GM23248 (cell line): ENCODE measurements at regions not wholly inside any gene's neighbourhood (a gene's known extent, or its start where the extent isn't known, plus 50 kb on each side); places are given as distances from the start of the nearest gene placed in this dataset.

Source experiments
- EZH2 ChIP-seq: fragments of 200-600 bp; sonication (generic); IDR thresholded peaks from 2 replicates; pipeline ENCODE4 v1.6.1; 2018; ENCODE audit warnings: antibody characterized with exemption, mild to moderate bottlenecking; ENCODE audit not compliant: insufficient read depth, poor library complexity, severe bottlenecking
- EZH2phosphoT487 ChIP-seq: fragments of 200-600 bp; sonication (generic); IDR thresholded peaks from 2 replicates; pipeline ENCODE4 v1.6.1; 2018; ENCODE audit warnings: antibody characterized with exemption, moderate library complexity, mild to moderate bottlenecking, low read depth; ENCODE audit not compliant: insufficient read depth

- TF ChIP-seq EZH2, result no peak
- TF ChIP-seq EZH2phosphoT487, result no peak
These were observed 269.3 kb upstream of the UBE2E2 start for GRCh38 chr3:22933841-22934116.
